IPS-NIHi11 (cell line): ENCODE measurements at regions not wholly inside any gene's neighbourhood (a gene's known extent, or its start where the extent isn't known, plus 50 kb on each side); places are given as distances from the start of the nearest gene placed in this dataset.

Experiments used
- DNase-seq: peaks from one replicate; pipeline ENCODE4 v3.0.0; 2012; ENCODE audit warnings: mixed read lengths, low spot score

- peak; percentile 9 for DNase-seq
Observed at GRCh38 chr3:22225161-22225560, 474.2 kb upstream of the ZNF385D start.

- no peak for DNase-seq
Observed at GRCh38 chr3:22228705-22229104, 477.7 kb upstream of the ZNF385D start.

- DNase-seq = no peak
Observed at GRCh38 chr3:22231061-22231460, 480.1 kb upstream of the ZNF385D start.

- DNase-seq = no peak
Observed at GRCh38 chr3:22236490-22237270, 485.7 kb upstream of the ZNF385D start.

- no peak for DNase-seq
Observed at GRCh38 chr3:22239011-22239410, 488.0 kb upstream of the ZNF385D start.

- DNase-seq = no peak
Observed at GRCh38 chr3:22241110-22241509, 490.1 kb upstream of the ZNF385D start.

GRCh38 chr3:22244761-22245521 lies 493.9 kb upstream of the ZNF385D start:
- no peak for DNase-seq

GRCh38 chr3:22245811-22246583 lies 495.0 kb upstream of the ZNF385D start:
- no peak for DNase-seq

- no peak for DNase-seq
Observed at GRCh38 chr3:22249658-22250057, 498.6 kb upstream of the ZNF385D start.

GRCh38 chr3:22257252-22257651 lies 506.2 kb upstream of the ZNF385D start:
- DNase-seq = no peak

- DNase-seq = no peak
Observed at GRCh38 chr3:22262386-22262785, 511.4 kb upstream of the ZNF385D start.

GRCh38 chr3:22263042-22263441 lies 512.0 kb upstream of the ZNF385D start:
- DNase-seq = no peak

GRCh38 chr3:22265403-22265802 lies 514.4 kb upstream of the ZNF385D start:
- no peak for DNase-seq

GRCh38 chr3:22269831-22270230 lies 518.8 kb upstream of the ZNF385D start:
- DNase-seq = no peak

- DNase-seq = no peak
Observed at GRCh38 chr3:22276351-22276750, 525.3 kb upstream of the ZNF385D start.

GRCh38 chr3:22284559-22284958 lies 533.5 kb upstream of the ZNF385D start:
- DNase-seq = no peak

- no peak for DNase-seq
Observed at GRCh38 chr3:22288756-22289155, 537.7 kb upstream of the ZNF385D start.

- no peak for DNase-seq
Observed at GRCh38 chr3:22292681-22293080, 541.7 kb upstream of the ZNF385D start.

- no peak for DNase-seq
Observed at GRCh38 chr3:22296601-22297000, 545.6 kb upstream of the ZNF385D start.

GRCh38 chr3:22297436-22297835 lies 546.4 kb upstream of the ZNF385D start:
- no peak for DNase-seq

GRCh38 chr3:22306454-22306853 lies 555.4 kb upstream of the ZNF385D start:
- no peak for DNase-seq

GRCh38 chr3:22308871-22309270 lies 557.9 kb upstream of the ZNF385D start:
- no peak for DNase-seq

GRCh38 chr3:22315925-22316324 lies 564.9 kb upstream of the ZNF385D start:
- DNase-seq = no peak
